H54 (cell line): ENCODE measurements at regions not wholly inside any gene's neighbourhood (a gene's known extent, or its start where the extent isn't known, plus 50 kb on each side); places are given as distances from the start of the nearest gene placed in this dataset.

ENCODE experiments used
- DNase-seq: peaks from one replicate; pipeline ENCODE4 v3.0.0; 2011; ENCODE audit warnings: low spot score, mixed read lengths; ENCODE audit not compliant: insufficient read length
- FAIRE-seq: peaks from 3 replicates; lab custom pipeline; 2011; peaks lifted over from hg19 to GRCh38; lab: Jason Lieb, UNC
- POLR2A ChIP-seq: IDR thresholded peaks from 2 replicates; pipeline ENCODE4 v1.6.1; 2011; ENCODE audit warnings: low read depth, mild to moderate bottlenecking, low read length

GRCh38 chr10:109418795-109419194 is 504.5 kb downstream of the XPNPEP1 start:
- no peak for DNase-seq
- FAIRE-seq = no peak
- no peak for TF ChIP-seq POLR2A

GRCh38 chr10:109417803-109418202 is 505.5 kb downstream of the XPNPEP1 start:
- no peak for DNase-seq
- no peak for FAIRE-seq
- no peak for TF ChIP-seq POLR2A

DNA sequence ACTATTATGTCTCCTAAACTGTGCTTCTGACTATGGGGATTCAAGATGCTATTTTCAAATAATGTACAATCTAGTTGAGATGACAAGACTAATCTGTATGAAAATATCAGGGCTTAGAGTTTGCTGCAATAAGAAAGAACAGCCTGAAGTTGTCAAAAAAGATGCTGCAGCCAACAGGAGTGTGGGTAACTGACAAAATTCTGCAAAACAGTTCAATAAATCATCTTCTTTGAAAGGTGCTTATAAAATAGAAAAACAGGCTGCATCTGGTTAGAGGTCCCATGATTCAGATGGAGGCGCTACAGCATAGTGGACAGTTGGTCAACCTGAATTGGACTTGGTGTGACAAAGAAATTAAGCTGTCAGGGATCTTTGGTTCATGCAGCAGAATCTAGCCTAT is 511.0 kb downstream of the XPNPEP1 start:
- no peak for DNase-seq
- FAIRE-seq = no peak
- no peak for TF ChIP-seq POLR2A

DNA sequence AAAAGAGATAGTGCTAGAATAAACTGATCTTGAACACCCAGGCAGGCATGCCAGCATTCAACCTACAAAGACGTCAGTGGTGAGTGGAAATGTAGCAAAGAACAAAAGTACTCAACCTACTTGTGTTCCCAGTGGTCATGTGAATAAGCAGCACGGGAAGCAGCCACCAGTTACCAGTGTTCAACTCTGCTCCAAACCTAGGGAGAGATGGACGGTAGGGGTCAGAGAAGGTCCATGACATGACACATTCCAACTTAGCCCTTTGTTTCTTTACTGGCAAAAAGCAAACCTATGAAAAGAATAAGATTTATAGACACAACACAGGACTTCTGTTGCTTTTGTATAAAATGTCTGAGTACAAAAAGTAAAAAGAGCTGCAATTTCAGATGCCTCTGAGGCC is 511.4 kb downstream of the XPNPEP1 start:
- FAIRE-seq (no peak), DNase-seq (no peak)
- no peak for TF ChIP-seq POLR2A

GRCh38 chr10:109405338-109405737 is 518.0 kb downstream of the XPNPEP1 start:
- FAIRE-seq = no peak
- TF ChIP-seq POLR2A = no peak

GRCh38 chr10:109403551-109403950 is 519.8 kb downstream of the XPNPEP1 start:
- no peak for DNase-seq
- TF ChIP-seq POLR2A = no peak
- no peak for FAIRE-seq

More at GRCh38 chr10:109405338-109405737, 518.0 kb downstream of the XPNPEP1 start:
- no peak for DNase-seq

DNA sequence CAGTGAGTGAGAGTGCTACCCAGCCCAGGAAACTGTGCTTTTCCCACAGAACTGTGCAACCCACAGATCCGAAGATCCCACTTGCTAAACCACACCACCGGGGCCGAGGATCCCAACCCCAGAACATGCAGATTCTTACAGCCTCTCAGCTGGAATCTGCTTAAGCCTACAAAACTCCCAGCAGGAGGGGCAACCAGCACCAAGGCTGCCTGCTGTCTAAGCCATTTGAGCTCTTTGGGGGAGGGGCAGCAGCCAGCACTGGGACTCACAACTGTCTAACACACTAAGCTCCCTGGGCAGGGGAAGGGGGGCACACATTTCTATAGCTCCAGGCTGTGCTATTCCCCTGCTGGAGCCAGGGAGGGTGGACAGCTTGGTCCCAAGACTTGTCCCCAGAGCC is 529.9 kb downstream of the XPNPEP1 start:
- no peak for FAIRE-seq
- no peak for TF ChIP-seq POLR2A
- DNase-seq = no peak

- TF ChIP-seq POLR2A = no peak
- no peak for DNase-seq
- no peak for FAIRE-seq
Observed at GRCh38 chr10:109386921-109387320, 536.4 kb downstream of the XPNPEP1 start.

DNA sequence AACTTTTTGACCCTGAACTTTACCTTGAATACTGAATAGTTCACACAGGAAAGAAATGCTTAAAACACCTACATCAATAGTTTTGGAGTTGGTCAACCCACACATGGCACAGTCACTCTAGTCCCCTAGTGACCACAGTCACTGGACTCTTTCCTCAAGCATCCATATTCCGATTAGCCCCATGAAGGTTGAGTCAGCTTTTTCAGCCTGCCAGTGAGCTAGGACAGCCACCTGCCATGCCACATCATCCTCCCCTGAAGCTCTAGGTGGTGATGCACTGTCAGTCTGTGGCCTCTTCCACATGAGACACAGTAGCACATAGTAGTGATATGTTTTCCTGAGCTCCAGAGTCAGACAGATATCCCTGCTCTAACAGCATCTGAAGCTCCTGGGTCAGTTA is 537.2 kb downstream of the XPNPEP1 start:
- FAIRE-seq (no peak), DNase-seq (no peak)
- TF ChIP-seq POLR2A = no peak

- DNase-seq (no peak), FAIRE-seq (no peak)
- TF ChIP-seq POLR2A = no peak
Observed at GRCh38 chr10:109379186-109379585, 544.1 kb downstream of the XPNPEP1 start.

DNA sequence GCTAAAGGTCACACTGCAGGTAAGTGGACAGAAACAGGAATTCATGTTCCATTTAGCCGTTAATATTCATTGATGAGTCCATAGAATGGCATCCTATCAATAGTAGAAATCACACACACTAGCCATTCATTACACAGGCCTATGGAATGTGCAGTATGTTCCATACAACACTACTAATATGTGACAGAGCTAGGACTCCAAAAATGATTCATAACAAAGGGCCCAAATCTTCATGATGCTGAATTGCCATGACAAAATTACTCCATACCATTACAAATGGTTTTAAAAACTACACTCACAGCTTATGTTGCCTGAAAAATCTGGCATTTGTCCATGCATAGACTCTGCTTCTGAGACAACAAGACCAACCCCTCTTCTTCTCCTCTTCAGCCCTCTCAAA is 549.1 kb downstream of the XPNPEP1 start:
- no peak for TF ChIP-seq POLR2A
- FAIRE-seq = no peak
- DNase-seq = no peak

GRCh38 chr10:109359316-109359715 is 564.0 kb downstream of the XPNPEP1 start:
- no peak for TF ChIP-seq POLR2A
- FAIRE-seq = no peak
- DNase-seq = no peak

GRCh38 chr10:109358325-109358724 is 565.0 kb downstream of the XPNPEP1 start:
- no peak for TF ChIP-seq POLR2A
- FAIRE-seq (no peak), DNase-seq (no peak)

DNA sequence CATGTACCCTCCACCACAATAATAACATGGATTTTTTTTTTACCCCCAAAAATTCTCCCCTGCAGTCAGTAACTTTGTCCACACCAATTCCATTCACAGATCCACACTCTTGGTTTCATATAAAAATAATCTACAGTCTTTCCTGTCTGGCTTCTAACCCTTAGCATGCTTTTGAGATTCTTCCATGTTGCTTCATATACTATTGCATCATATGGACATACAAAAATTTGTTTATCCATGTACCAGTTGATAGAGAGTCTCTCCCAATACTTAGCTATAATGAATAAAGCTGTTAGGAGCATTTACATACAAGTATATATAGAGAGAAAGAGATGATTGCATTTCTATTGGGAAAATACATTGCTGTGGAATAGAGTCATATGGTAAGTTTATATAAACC is 575.0 kb downstream of the XPNPEP1 start:
- DNase-seq (no peak), FAIRE-seq (no peak)
- TF ChIP-seq POLR2A = no peak

GRCh38 chr10:109343293-109343692 is 580.0 kb downstream of the XPNPEP1 start:
- no peak for TF ChIP-seq POLR2A
- DNase-seq (no peak), FAIRE-seq (no peak)

DNA sequence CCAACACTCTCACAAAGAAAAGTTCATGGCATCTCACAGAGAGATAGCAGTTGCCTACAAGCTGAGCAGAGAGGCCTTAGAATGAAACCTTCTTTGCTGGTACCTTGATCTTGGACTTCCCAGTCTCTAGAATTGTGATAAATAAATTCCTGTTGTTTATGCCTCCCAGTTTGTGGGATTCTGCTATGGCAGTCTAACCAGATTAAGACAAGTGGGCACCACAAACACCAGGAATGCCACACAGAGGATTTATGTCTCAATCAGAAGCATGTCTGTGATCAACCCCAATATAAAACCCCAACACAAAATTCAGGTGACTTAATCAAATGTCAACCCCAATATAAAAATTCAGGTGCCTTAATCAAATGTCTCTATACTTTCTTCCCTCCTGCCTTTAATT is 581.3 kb downstream of the XPNPEP1 start:
- no peak for DNase-seq
- TF ChIP-seq POLR2A = no peak
- no peak for FAIRE-seq
